ENCODE measurements at regions not wholly inside any gene's neighbourhood (a gene's known extent, or its start where the extent isn't known, plus 50 kb on each side); places are given as distances from the start of the nearest gene placed in this dataset.
"Not testable (repeated sequence)": the region's sequence is repeated elsewhere in the genome, so short reads cannot be mapped to it uniquely, and the experiment has no call there.

- H3K4me1 Mint-ChIP-seq; H3K36me3 ChIP-seq (ENCODE audit: insufficient read depth, low read length); H3K9me3 Mint-ChIP-seq; H3K27ac Mint-ChIP-seq; H3K27me3 ChIP-seq (ENCODE audit: insufficient read depth, low read length, poor library complexity, severe bottlenecking); H3K4me3 ChIP-seq (ENCODE audit: low read length); CTCF ChIA-PET; H3K27ac ChIP-seq (ENCODE audit: low read depth, low read length); H3K4me1 ChIP-seq (ENCODE audit: insufficient read depth, low read length); H3K36me3 Mint-ChIP-seq; DNase-seq; H3K9me3 ChIP-seq (ENCODE audit: low read length); H3K4me3 Mint-ChIP-seq; POLR2A ChIA-PET; H3K27me3 Mint-ChIP-seq: not testable (repeated sequence)
Observed at GRCh38 chr13:84775920-84776319, 893.6 kb upstream of the SLITRK1 start.

GRCh38 chr13:84774111-84774510, 891.8 kb upstream of the SLITRK1 start:
- Histone ChIP-seq H3K4me1 (ENCODE audit: insufficient read depth, low read length) (no peaks in the 10 kb centered on the region), H3K4me3 (ENCODE audit: low read length) (no peak overlapping the region), H3K36me3 (ENCODE audit: insufficient read depth, low read length) (no peaks in the 10 kb centered on the region), H3K27ac (ENCODE audit: low read depth, low read length) (no peak overlapping the region), H3K27me3 (ENCODE audit: insufficient read depth, low read length, poor library complexity, severe bottlenecking) (no peaks in the 10 kb centered on the region), H3K9me3 (ENCODE audit: low read length) (no peaks in the 10 kb centered on the region)
- no peak for DNase-seq
- POLR2A ChIA-PET: no interaction called here
- H3K4me1 Mint-ChIP-seq: no peaks in the 10 kb centered on the region
- CTCF ChIA-PET: no interaction called here
- no peak overlapping the region for H3K4me3 Mint-ChIP-seq
- H3K9me3 Mint-ChIP-seq: peaks cover 0 to 5% (median 0%) of the 10 kb centered on the region in 5 donors
- H3K36me3 Mint-ChIP-seq: no peaks in the 10 kb centered on the region
- H3K27me3 Mint-ChIP-seq: no peaks in the 10 kb centered on the region
- no peak overlapping the region for H3K27ac Mint-ChIP-seq

GRCh38 chr13:84760956-84761355, 878.7 kb upstream of the SLITRK1 start:
- Histone ChIP-seq H3K27ac (ENCODE audit: low read depth, low read length) (no peak overlapping the region), H3K4me1 (ENCODE audit: insufficient read depth, low read length) (no peaks in the 10 kb centered on the region), H3K4me3 (ENCODE audit: low read length) (no peak overlapping the region), H3K9me3 (ENCODE audit: low read length) (no peaks in the 10 kb centered on the region), H3K27me3 (ENCODE audit: insufficient read depth, low read length, poor library complexity, severe bottlenecking) (no peaks in the 10 kb centered on the region), H3K36me3 (ENCODE audit: insufficient read depth, low read length) (no peaks in the 10 kb centered on the region)
- Mint-ChIP-seq H3K27ac (no peak overlapping the region), H3K36me3 (no peaks in the 10 kb centered on the region), H3K4me1 (no peaks in the 10 kb centered on the region), H3K9me3 (peaks cover 0 to 14% (median 2%) of the 10 kb centered on the region in 5 donors), H3K4me3 (no peak overlapping the region), H3K27me3 (no peaks in the 10 kb centered on the region)
- DNase-seq: no peak
- CTCF ChIA-PET: no interaction called here
- POLR2A ChIA-PET: no interaction called here

DNA sequence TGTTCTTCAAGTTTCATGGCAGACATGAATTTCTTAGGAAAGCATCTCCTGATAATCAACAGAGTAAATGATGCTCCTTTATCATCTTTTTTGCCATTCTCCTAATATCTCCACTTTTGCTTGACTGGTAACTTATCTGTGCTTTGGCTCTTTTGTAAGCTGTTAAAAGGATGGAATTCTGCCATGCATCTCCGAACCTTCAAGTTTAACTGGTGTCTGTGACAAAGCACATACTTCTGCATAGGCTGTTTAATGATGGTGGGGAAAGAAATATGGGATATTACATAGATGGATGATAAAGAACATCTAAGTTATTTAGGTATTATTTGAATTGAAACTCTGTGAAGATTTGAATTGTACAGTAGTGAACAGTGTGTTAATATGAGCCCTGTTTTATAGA, 866.9 kb upstream of the SLITRK1 start:
- no peak overlapping the region for H3K4me3 Mint-ChIP-seq
- no peak overlapping the region for H3K27ac Mint-ChIP-seq
- ChIA-PET POLR2A (no interaction called here), CTCF (no interaction called here)
- no peak overlapping the region for H3K4me3 ChIP-seq (ENCODE audit: low read length)
- H3K36me3 Mint-ChIP-seq: no peaks in the 10 kb centered on the region
- H3K27me3 ChIP-seq (ENCODE audit: insufficient read depth, low read length, poor library complexity, severe bottlenecking): no peaks in the 10 kb centered on the region
- no peaks in the 10 kb centered on the region for H3K9me3 ChIP-seq (ENCODE audit: low read length)
- no peaks in the 10 kb centered on the region for H3K4me1 Mint-ChIP-seq
- no peaks in the 10 kb centered on the region for H3K27me3 Mint-ChIP-seq
- H3K4me1 ChIP-seq (ENCODE audit: insufficient read depth, low read length): no peaks in the 10 kb centered on the region
- H3K9me3 Mint-ChIP-seq: peaks cover 0 to 13% (median 2%) of the 10 kb centered on the region in 5 donors
- no peak overlapping the region for H3K27ac ChIP-seq (ENCODE audit: low read depth, low read length)
- H3K36me3 ChIP-seq (ENCODE audit: insufficient read depth, low read length): no peaks in the 10 kb centered on the region
- DNase-seq: no peak

DNA sequence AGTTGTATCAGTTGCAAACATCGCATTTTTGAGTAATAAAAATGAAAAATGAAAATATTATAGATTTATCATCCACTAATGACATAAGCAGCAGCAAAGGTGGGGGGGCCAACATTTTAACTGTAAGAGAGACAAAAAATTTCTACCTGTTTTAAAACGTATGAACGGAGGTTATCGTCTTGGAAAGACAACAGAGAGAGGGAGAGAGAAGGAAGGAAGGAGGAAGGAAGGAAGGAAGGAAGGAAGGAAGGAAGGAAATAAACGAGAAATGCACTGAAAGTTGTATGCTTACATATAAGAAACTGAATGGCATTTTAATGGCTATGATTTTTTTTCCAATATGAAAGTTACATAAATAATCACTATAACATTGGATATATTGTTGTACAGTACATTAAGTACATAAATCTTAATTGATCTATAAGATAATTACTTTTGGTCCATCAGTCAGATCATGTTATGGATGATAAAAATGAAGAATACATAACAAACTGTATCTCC, 862.8 kb upstream of the SLITRK1 start:
- Histone ChIP-seq H3K4me3 (ENCODE audit: low read length) (no peak overlapping the region), H3K4me1 (ENCODE audit: insufficient read depth, low read length) (no peaks in the 10 kb centered on the region), H3K36me3 (ENCODE audit: insufficient read depth, low read length) (no peaks in the 10 kb centered on the region), H3K27me3 (ENCODE audit: insufficient read depth, low read length, poor library complexity, severe bottlenecking) (no peaks in the 10 kb centered on the region), H3K27ac (ENCODE audit: low read depth, low read length) (no peak overlapping the region), H3K9me3 (ENCODE audit: low read length) (no peaks in the 10 kb centered on the region)
- H3K36me3 Mint-ChIP-seq: no peaks in the 10 kb centered on the region
- CTCF ChIA-PET: no interaction called here
- DNase-seq: no peak
- no peak overlapping the region for H3K4me3 Mint-ChIP-seq
- POLR2A ChIA-PET: no interaction called here
- H3K4me1 Mint-ChIP-seq: no peaks in the 10 kb centered on the region
- no peak overlapping the region for H3K27ac Mint-ChIP-seq
- H3K9me3 Mint-ChIP-seq: peaks cover 0 to 2% (median 0%) of the 10 kb centered on the region in 5 donors
- no peaks in the 10 kb centered on the region for H3K27me3 Mint-ChIP-seq

DNA sequence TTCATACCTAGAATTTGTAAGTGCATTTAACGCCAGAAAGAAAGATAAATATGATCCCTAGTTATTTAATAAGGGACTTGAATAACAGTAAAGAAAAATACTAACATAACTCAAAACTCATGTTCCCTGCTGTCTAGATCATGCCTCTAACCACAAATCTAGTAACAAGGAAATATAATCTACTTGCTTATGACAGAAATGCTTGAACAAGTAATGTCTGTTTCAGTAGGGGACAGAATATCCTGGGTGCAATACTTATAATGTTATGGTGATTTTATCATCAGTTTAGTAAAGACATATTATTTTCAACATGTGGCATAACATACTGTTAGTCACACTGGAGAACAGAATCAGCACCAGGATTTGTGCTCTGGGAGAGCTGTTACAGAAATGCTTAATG, 861.9 kb upstream of the SLITRK1 start:
- no peaks in the 10 kb centered on the region for H3K9me3 ChIP-seq (ENCODE audit: low read length)
- no peak for DNase-seq
- POLR2A ChIA-PET: no interaction called here
- H3K4me1 Mint-ChIP-seq: no peaks in the 10 kb centered on the region
- peaks cover 0 to 4% (median 2%) of the 10 kb centered on the region in 5 donors for H3K9me3 Mint-ChIP-seq
- CTCF ChIA-PET: no interaction called here
- no peaks in the 10 kb centered on the region for H3K27me3 ChIP-seq (ENCODE audit: insufficient read depth, low read length, poor library complexity, severe bottlenecking)
- H3K27ac ChIP-seq (ENCODE audit: low read depth, low read length): no peak overlapping the region
- no peaks in the 10 kb centered on the region for H3K36me3 ChIP-seq (ENCODE audit: insufficient read depth, low read length)
- no peaks in the 10 kb centered on the region for H3K4me1 ChIP-seq (ENCODE audit: insufficient read depth, low read length)
- H3K4me3 Mint-ChIP-seq: no peak overlapping the region
- H3K36me3 Mint-ChIP-seq: no peaks in the 10 kb centered on the region
- no peaks in the 10 kb centered on the region for H3K27me3 Mint-ChIP-seq
- H3K27ac Mint-ChIP-seq: no peak overlapping the region
- H3K4me3 ChIP-seq (ENCODE audit: low read length): no peak overlapping the region

DNA sequence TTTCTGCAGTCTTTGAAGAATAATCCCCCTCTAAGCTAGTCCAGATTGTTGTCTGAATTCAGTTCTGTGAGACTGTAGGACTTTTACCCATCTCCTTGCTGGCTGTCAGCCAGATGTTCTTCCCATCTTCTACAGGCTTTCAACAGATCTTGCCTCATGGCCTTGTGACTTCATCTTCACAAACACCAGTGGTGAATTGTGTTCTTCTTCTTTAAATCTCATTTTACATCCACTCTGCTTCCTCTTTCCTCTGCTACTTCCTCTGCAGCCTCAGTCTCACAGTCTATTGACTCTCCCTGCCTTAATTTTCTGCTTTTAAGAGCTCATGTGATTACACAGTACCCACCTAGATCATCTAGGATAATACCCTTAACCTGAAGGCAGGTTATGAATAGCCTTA, 859.0 kb upstream of the SLITRK1 start:
- no peaks in the 10 kb centered on the region for H3K27me3 Mint-ChIP-seq
- H3K4me1 ChIP-seq (ENCODE audit: insufficient read depth, low read length): no peaks in the 10 kb centered on the region
- ChIA-PET POLR2A (no interaction called here), CTCF (no interaction called here)
- H3K27me3 ChIP-seq (ENCODE audit: insufficient read depth, low read length, poor library complexity, severe bottlenecking): no peaks in the 10 kb centered on the region
- no peak for DNase-seq
- no peaks in the 10 kb centered on the region for H3K36me3 ChIP-seq (ENCODE audit: insufficient read depth, low read length)
- no peaks in the 10 kb centered on the region for H3K9me3 ChIP-seq (ENCODE audit: low read length)
- no peak overlapping the region for H3K4me3 Mint-ChIP-seq
- no peaks in the 10 kb centered on the region for H3K4me1 Mint-ChIP-seq
- no peaks in the 10 kb centered on the region for H3K36me3 Mint-ChIP-seq
- H3K27ac ChIP-seq (ENCODE audit: low read depth, low read length): no peak overlapping the region
- no peak overlapping the region for H3K4me3 ChIP-seq (ENCODE audit: low read length)
- H3K9me3 Mint-ChIP-seq: peaks cover 0 to 7% (median 2%) of the 10 kb centered on the region in 5 donors
- H3K27ac Mint-ChIP-seq: no peak overlapping the region

DNA sequence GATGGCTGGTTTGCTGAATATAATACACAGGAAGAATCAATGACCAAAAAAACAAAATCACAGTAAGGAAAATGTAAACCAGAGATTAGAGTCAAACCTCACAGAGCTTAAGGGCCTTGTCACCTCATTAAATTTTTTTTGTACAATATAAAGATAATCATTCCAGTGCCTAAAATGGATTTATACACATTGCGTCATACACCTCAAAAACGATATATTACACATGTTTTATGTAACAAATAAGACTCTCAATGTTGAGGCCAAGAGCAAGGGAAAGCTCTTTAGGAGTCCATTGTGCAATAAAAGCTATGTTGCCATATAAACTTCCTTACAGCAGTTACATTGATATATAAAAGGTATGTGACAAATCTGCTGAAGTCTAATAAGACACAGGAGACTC, 856.7 kb upstream of the SLITRK1 start:
- Histone ChIP-seq H3K4me3 (ENCODE audit: low read length) (no peak overlapping the region), H3K4me1 (ENCODE audit: insufficient read depth, low read length) (no peaks in the 10 kb centered on the region), H3K27ac (ENCODE audit: low read depth, low read length) (no peak overlapping the region), H3K27me3 (ENCODE audit: insufficient read depth, low read length, poor library complexity, severe bottlenecking) (no peaks in the 10 kb centered on the region), H3K9me3 (ENCODE audit: low read length) (no peaks in the 10 kb centered on the region), H3K36me3 (ENCODE audit: insufficient read depth, low read length) (no peaks in the 10 kb centered on the region)
- Mint-ChIP-seq H3K27me3 (no peaks in the 10 kb centered on the region), H3K4me3 (no peak overlapping the region), H3K9me3 (peaks cover 2 to 20% (median 4%) of the 10 kb centered on the region in 5 donors), H3K27ac (no peak overlapping the region), H3K4me1 (no peaks in the 10 kb centered on the region), H3K36me3 (no peaks in the 10 kb centered on the region)
- DNase-seq: no peak
- CTCF ChIA-PET: no interaction called here
- POLR2A ChIA-PET: no interaction called here

GRCh38 chr13:84737661-84738060, 855.4 kb upstream of the SLITRK1 start:
- H3K4me3 ChIP-seq (ENCODE audit: low read length): no peak overlapping the region
- no peaks in the 10 kb centered on the region for H3K4me1 ChIP-seq (ENCODE audit: insufficient read depth, low read length)
- Mint-ChIP-seq H3K27me3 (no peaks in the 10 kb centered on the region), H3K27ac (no peak overlapping the region), H3K4me3 (no peak overlapping the region), H3K9me3 (peaks cover 2 to 26% (median 4%) of the 10 kb centered on the region in 5 donors), H3K36me3 (no peaks in the 10 kb centered on the region), H3K4me1 (no peaks in the 10 kb centered on the region)
- DNase-seq: no peak
- no peak overlapping the region for H3K27ac ChIP-seq (ENCODE audit: low read depth, low read length)
- no peaks in the 10 kb centered on the region for H3K9me3 ChIP-seq (ENCODE audit: low read length)
- H3K36me3 ChIP-seq (ENCODE audit: insufficient read depth, low read length): no peaks in the 10 kb centered on the region
- ChIA-PET CTCF (no interaction called here), POLR2A (no interaction called here)
- H3K27me3 ChIP-seq (ENCODE audit: insufficient read depth, low read length, poor library complexity, severe bottlenecking): no peaks in the 10 kb centered on the region
